ENCODE measurements at regions not wholly inside any gene's neighbourhood (a gene's known extent, or its start where the extent isn't known, plus 50 kb on each side); places are given as distances from the start of the nearest gene placed in this dataset.

DNA sequence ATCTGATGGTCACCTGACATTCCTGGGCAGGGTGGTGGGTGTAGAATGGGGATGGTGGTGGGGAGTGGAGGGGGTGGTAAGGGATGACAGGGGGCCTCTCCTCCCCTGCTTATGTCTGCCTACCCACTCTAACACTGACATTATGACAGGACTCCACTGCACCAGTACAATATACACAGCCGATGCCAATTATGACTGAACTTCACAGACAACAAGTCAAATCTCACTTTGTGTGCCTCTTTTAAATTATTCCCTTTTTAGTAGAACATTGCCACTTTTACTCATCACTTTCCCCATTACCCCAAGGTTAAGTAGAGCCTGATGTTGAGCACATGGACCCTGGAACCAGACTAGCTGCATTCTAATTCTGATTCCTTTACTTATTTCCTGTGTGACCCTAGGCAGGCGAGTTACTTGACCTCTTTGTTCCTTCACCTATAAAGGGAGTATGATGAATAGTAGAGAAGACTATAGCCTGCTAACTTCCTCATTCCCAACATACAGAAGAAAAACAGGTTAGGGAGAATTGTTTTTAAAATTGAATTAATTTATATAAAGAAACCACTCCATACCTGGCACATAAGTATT lies 464.7 kb downstream of the DMRT2 start:
- H3K27ac ChIP-seq = no peak overlapping the region
- H3K27me3 ChIP-seq = no peaks in the 10 kb centered on the region
- no peaks in the 10 kb centered on the region for H3K9me3 ChIP-seq
- no peak for TF ChIP-seq CTCF (IDR thresholded peaks at IDR 0.05)
- no peaks in the 10 kb centered on the region for H3K4me1 ChIP-seq
- H3K4me3 ChIP-seq = no peak overlapping the region
- no peak for DNase-seq (ENCODE audit: low spot score)
- no peaks in the 10 kb centered on the region for H3K36me3 ChIP-seq

DNA sequence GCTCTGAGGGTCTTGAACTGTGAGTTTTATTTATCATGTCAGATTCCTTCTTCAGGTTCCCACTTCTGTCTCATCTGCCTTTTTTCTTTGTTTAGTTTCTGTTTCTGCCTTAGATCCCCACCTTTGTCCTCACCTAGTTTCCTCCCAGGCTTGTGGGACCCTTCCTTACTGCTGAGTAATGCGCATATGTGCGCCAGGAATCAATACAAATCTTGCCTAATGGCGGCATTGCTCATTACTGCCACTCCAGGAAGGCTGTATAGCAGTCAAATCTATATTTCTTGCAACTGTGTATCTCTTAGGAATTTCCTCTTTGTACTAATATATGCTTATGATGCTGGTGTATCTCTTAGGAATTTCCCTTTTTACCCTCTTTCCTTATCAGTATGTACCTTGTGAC lies 465.4 kb downstream of the DMRT2 start:
- H3K27me3 ChIP-seq = no peaks in the 10 kb centered on the region
- no peak for TF ChIP-seq CTCF (IDR thresholded peaks at IDR 0.05)
- H3K36me3 ChIP-seq = no peaks in the 10 kb centered on the region
- no peak overlapping the region for H3K4me3 ChIP-seq
- no peak overlapping the region for H3K27ac ChIP-seq
- DNase-seq (ENCODE audit: low spot score) = no peak
- no peaks in the 10 kb centered on the region for H3K4me1 ChIP-seq
- no peaks in the 10 kb centered on the region for H3K9me3 ChIP-seq

DNA sequence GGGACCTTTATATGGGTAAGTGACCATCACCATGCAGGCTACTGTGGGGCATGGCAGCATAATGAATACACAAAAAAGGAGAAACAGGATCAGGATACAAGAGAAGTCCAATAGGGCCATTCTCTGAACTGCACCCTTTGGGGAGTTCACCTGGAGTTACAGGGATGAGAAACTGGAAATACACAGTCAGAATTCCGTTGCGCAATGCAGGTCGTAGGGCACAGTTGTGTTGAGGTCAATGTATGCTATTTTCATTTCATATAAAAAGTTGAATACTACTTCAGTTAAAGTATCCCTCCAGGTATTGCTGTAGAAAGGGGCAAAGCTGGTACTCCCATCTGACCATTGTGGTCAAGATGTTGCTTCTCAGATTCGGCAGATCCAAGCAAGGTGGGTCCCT lies 471.4 kb downstream of the DMRT2 start:
- TF ChIP-seq CTCF (IDR thresholded peaks at IDR 0.05) = no peak
- no peaks in the 10 kb centered on the region for H3K27me3 ChIP-seq
- no peak overlapping the region for H3K27ac ChIP-seq
- H3K4me3 ChIP-seq = no peak overlapping the region
- no peaks in the 10 kb centered on the region for H3K4me1 ChIP-seq
- H3K36me3 ChIP-seq = no peaks in the 10 kb centered on the region
- H3K9me3 ChIP-seq = no peaks in the 10 kb centered on the region
- DNase-seq (ENCODE audit: low spot score) = no peak

DNA sequence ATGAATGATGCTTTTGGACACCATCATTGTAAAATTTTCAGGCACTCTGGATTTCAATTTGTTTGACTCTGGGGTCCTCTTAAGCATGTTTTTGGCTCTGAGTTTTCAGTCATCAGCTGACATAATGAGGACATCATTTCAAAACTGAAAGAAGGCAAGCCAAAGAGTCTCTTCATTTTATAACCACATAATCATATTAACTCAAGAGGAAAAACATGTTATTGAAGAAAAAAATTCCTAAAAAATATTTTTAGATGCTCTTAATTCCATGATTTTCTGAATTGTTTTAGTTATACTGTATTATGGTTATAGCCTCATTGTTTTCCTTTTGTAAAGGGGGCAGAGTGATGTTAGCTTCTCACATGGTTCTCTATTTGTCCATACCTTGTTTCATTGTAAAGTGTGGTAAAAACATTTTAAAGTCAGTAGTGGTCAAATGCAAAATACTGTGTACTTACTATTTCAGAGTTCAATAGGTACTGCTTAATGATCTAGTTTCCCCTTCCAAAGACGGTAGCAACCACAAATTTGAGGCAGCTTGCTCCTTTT lies 472.1 kb downstream of the DMRT2 start:
- no peaks in the 10 kb centered on the region for H3K36me3 ChIP-seq
- no peak overlapping the region for H3K4me3 ChIP-seq
- no peak overlapping the region for H3K27ac ChIP-seq
- DNase-seq (ENCODE audit: low spot score) = no peak
- no peak for TF ChIP-seq CTCF (IDR thresholded peaks at IDR 0.05)
- no peaks in the 10 kb centered on the region for H3K4me1 ChIP-seq
- H3K9me3 ChIP-seq = no peaks in the 10 kb centered on the region
- no peaks in the 10 kb centered on the region for H3K27me3 ChIP-seq

GRCh38 chr9:1528456-1528855 lies 478.3 kb downstream of the DMRT2 start:
- DNase-seq (ENCODE audit: low spot score) = no peak

More at GRCh38 chr9:1528456-1528855, 478.3 kb downstream of the DMRT2 start:
- no peaks in the 10 kb centered on the region for H3K4me1 ChIP-seq
- no peaks in the 10 kb centered on the region for H3K36me3 ChIP-seq
- H3K4me3 ChIP-seq = no peak overlapping the region
- no peaks in the 10 kb centered on the region for H3K9me3 ChIP-seq
- H3K27ac ChIP-seq = no peak overlapping the region
- H3K27me3 ChIP-seq = no peaks in the 10 kb centered on the region
- no peak for TF ChIP-seq CTCF (IDR thresholded peaks at IDR 0.05)

Data from right atrium auricular region (tissue), 2 donors.